ENCODE measurements at regions not wholly inside any gene's neighbourhood (a gene's known extent, or its start where the extent isn't known, plus 50 kb on each side); places are given as distances from the start of the nearest gene placed in this dataset.

DNA sequence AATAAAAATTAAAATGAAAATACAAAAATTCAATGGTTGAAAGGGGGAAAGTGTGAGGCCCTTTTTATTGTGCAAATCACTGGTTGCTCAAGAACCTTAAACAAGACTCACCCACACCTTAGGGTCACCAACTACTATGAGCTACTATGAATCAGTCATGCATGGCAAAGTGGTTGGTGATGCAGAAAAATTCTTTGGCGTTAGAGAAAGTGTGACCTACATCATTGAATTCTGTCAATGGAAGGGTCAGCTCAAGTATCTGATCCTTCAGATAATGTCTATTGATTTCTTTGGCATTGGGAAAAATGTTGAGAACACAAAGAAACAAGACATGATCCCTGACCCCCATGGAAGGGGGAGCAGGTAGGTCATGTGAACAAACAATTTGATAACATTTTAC, 149.7 kb upstream of the ADCY2 start:
- Mint-ChIP-seq H3K4me3 (no peak overlapping the region), H3K9me3 (no peaks in the 10 kb centered on the region), H3K4me1 (no peaks in the 10 kb centered on the region), H3K27ac (no peak overlapping the region), H3K36me3 (ENCODE audit: low read depth) (no peaks in the 10 kb centered on the region), H3K27me3 (no peaks in the 10 kb centered on the region)
- POLR2A ChIA-PET, result no interaction called here
- intact Hi-C loops (cut with micrococcal nuclease), result no loop called here
- ATAC-seq (ENCODE audit: low read depth) (no peak), DNase-seq (no peak)
- CTCF ChIA-PET, result no interaction called here
- no peak for TF ChIP-seq CTCF (IDR thresholded peaks at IDR 0.05)

DNA sequence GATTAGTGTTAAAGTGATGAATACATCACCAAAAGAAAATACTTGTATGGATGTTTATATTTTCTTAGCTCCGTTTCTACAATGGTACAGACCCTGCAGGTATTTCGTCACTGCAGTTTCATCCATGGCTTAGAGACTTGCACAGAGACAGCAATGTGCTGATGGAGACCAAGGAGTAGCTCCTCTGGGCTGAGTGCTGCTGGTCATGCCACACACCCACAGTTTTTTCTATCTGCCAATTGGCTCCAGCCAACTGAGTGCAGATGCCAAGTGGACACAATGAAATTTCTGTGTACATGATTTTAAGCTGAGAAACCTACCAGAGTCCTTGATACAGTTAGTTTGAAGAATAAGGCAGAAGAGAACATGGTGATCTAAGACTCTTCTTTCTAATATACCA, 145.9 kb upstream of the ADCY2 start:
- CTCF ChIA-PET, result no interaction called here
- Mint-ChIP-seq H3K36me3 (ENCODE audit: low read depth) (no peaks in the 10 kb centered on the region), H3K27ac (no peak overlapping the region), H3K4me3 (no peak overlapping the region), H3K27me3 (no peaks in the 10 kb centered on the region), H3K4me1 (no peaks in the 10 kb centered on the region), H3K9me3 (no peaks in the 10 kb centered on the region)
- no peak for TF ChIP-seq CTCF (IDR thresholded peaks at IDR 0.05)
- intact Hi-C loops (cut with micrococcal nuclease), result no loop called here
- ATAC-seq (ENCODE audit: low read depth) (no peak), DNase-seq (no peak)
- POLR2A ChIA-PET, result no interaction called here

- intact Hi-C loops (cut with micrococcal nuclease), result no loop called here
- no peaks in the 10 kb centered on the region for H3K9me3 Mint-ChIP-seq
- no peak for TF ChIP-seq CTCF (IDR thresholded peaks at IDR 0.05)
- ChIA-PET POLR2A (no interaction called here), CTCF (no interaction called here)
- no peak overlapping the region for H3K4me3 Mint-ChIP-seq
- no peaks in the 10 kb centered on the region for H3K4me1 Mint-ChIP-seq
- no peaks in the 10 kb centered on the region for H3K27me3 Mint-ChIP-seq
- DNase-seq (no peak), ATAC-seq (ENCODE audit: low read depth) (no peak)
- no peak overlapping the region for H3K27ac Mint-ChIP-seq
- no peaks in the 10 kb centered on the region for H3K36me3 Mint-ChIP-seq (ENCODE audit: low read depth)
Measured at GRCh38 chr5:7250611-7251010, 145.3 kb upstream of the ADCY2 start.

GRCh38 chr5:7251132-7251531, 144.8 kb upstream of the ADCY2 start:
- CTCF ChIA-PET, result no interaction called here
- Mint-ChIP-seq H3K27me3 (no peaks in the 10 kb centered on the region), H3K4me3 (no peak overlapping the region), H3K4me1 (no peaks in the 10 kb centered on the region), H3K36me3 (ENCODE audit: low read depth) (no peaks in the 10 kb centered on the region), H3K27ac (no peak overlapping the region), H3K9me3 (no peaks in the 10 kb centered on the region)
- POLR2A ChIA-PET, result no interaction called here
- TF ChIP-seq CTCF (IDR thresholded peaks at IDR 0.05), result no peak
- intact Hi-C loops (cut with micrococcal nuclease), result no loop called here
- ATAC-seq (ENCODE audit: low read depth) (no peak), DNase-seq (no peak)

DNA sequence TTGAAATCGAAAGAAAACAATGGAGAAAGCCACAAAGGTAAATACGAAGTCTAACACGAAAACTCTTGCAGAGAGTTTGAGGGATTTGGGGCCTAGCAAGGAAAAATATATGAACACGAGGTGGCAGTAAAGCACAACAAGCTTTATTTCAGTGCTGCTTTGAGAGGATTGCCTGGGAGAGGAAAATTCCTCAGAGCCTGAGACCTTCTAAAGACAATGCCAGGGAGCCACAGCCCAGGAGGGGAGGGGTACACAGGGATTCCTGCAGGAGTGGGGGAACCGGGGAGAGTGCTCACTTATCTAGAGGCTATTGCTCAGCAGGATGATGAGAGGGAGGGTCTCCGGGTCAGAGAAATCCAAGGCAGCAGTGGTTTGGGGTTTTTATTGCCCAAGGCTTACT, 134.9 kb upstream of the ADCY2 start:
- ATAC-seq (ENCODE audit: low read depth) (no peak), DNase-seq (no peak)
- ChIA-PET POLR2A (no interaction called here), CTCF (no interaction called here)
- intact Hi-C loops (cut with micrococcal nuclease), result no loop called here
- Mint-ChIP-seq H3K27me3 (no peaks in the 10 kb centered on the region), H3K4me3 (no peak overlapping the region), H3K9me3 (peaks cover 5% of the 10 kb centered on the region), H3K36me3 (ENCODE audit: low read depth) (no peaks in the 10 kb centered on the region), H3K4me1 (no peaks in the 10 kb centered on the region), H3K27ac (no peak overlapping the region)
- TF ChIP-seq CTCF (IDR thresholded peaks at IDR 0.05), result no peak
